Stomach (tissue), 4 donors: ENCODE measurements at regions not wholly inside any gene's neighbourhood (a gene's known extent, or its start where the extent isn't known, plus 50 kb on each side); places are given as distances from the start of the nearest gene placed in this dataset.

Source experiments
- CTCF ChIP-seq, 7 experiments: fragments of 450-650 bp in 4 of 7; fragments of 200-600 bp in 3 of 7; sonication (generic) in 3 of 7; IDR thresholded peaks; one replicate each; pipeline ENCODE4 v1.5.1; 2016 to 2019; ENCODE audit warnings: antibody characterized with exemption in 7 of 7, control low read depth in 2 of 7, mild to moderate bottlenecking in 1 of 7
- EP300 ChIP-seq: sonication (generic); formaldehyde crosslinking; IDR thresholded peaks from one replicate; pipeline ENCODE4 v1.6.1; 2017; ENCODE audit warnings: antibody characterized with exemption
- POLR2A ChIP-seq, 4 donors: fragments of 450-650 bp; IDR thresholded peaks; one replicate each; pipeline ENCODE4 v1.6.1; 2016; ENCODE audit warnings: antibody characterized with exemption in 4 of 4, control low read depth in 2 of 4, mild to moderate bottlenecking in 1 of 4, moderate library complexity in 1 of 4

- no peak for TF ChIP-seq CTCF (IDR thresholded peaks at IDR 0.05)
- TF ChIP-seq POLR2A (IDR thresholded peaks at IDR 0.05), result no peak
- no peak for TF ChIP-seq EP300
Observed at GRCh38 chr6:92752114-92752513, 667.2 kb downstream of the EPHA7 start.
